ENCODE measurements at regions not wholly inside any gene's neighbourhood (a gene's known extent, or its start where the extent isn't known, plus 50 kb on each side); places are given as distances from the start of the nearest gene placed in this dataset.
"Not testable (repeated sequence)": the region's sequence is repeated elsewhere in the genome, so short reads cannot be mapped to it uniquely, and the experiment has no call there.

GRCh38 chr4:170884969-170885570 lies 795.3 kb upstream of the AADAT start:
- H3K4me3 ChIP-seq (ENCODE audit: control insufficient read depth, low read depth, low read length), result no peak overlapping the region
- no peak for TF ChIP-seq CTCF (conservative IDR thresholded peaks at IDR 0.05; ENCODE audit: control insufficient read depth, insufficient read depth, low read depth, low read length)
- DNase-seq (ENCODE audit: low read depth), result peak; percentile 0

- not testable (repeated sequence) for DNase-seq (ENCODE audit: low read depth); H3K4me3 ChIP-seq (ENCODE audit: control insufficient read depth, low read depth, low read length)
Measured at GRCh38 chr4:170881646-170882045, 791.9 kb upstream of the AADAT start.

- TF ChIP-seq CTCF (conservative IDR thresholded peaks at IDR 0.05; ENCODE audit: control insufficient read depth, insufficient read depth, low read depth, low read length), result no peak
- no peak for DNase-seq (ENCODE audit: low read depth)
- no peak overlapping the region for H3K4me3 ChIP-seq (ENCODE audit: control insufficient read depth, low read depth, low read length)
Measured at GRCh38 chr4:170875868-170876267, 786.1 kb upstream of the AADAT start.

GRCh38 chr4:170872794-170873193 lies 783.0 kb upstream of the AADAT start:
- no peak overlapping the region for H3K4me3 ChIP-seq (ENCODE audit: control insufficient read depth, low read depth, low read length)
- TF ChIP-seq CTCF (conservative IDR thresholded peaks at IDR 0.05; ENCODE audit: control insufficient read depth, insufficient read depth, low read depth, low read length), result no peak
- DNase-seq (ENCODE audit: low read depth), result no peak

DNA sequence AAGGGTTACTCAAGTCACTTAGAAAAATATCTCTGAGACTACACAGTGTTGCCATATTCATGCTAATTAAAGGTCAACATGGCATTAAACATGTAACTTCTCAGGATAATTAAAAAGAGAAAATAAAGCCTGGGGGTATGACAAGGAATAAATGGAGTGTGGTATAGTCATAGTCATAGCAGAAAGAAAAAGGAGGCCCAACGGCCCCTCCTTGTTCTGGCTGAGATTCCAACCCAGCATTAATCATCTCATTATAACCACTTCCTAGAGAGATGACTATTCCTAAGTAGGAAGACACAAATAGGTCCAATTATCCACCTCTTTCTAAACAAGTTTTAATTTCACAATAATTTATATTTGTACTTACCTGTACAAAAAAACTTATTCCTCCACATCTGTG lies 778.4 kb upstream of the AADAT start:
- peak; percentile 41 for DNase-seq (ENCODE audit: low read depth)
- H3K4me3 ChIP-seq (ENCODE audit: control insufficient read depth, low read depth, low read length), result no peak overlapping the region
- no peak for TF ChIP-seq CTCF (conservative IDR thresholded peaks at IDR 0.05; ENCODE audit: control insufficient read depth, insufficient read depth, low read depth, low read length)

GRCh38 chr4:170854097-170854496 lies 764.3 kb upstream of the AADAT start:
- H3K4me3 ChIP-seq (ENCODE audit: control insufficient read depth, low read depth, low read length), result no peak overlapping the region
- TF ChIP-seq CTCF (conservative IDR thresholded peaks at IDR 0.05; ENCODE audit: control insufficient read depth, insufficient read depth, low read depth, low read length), result no peak
- DNase-seq (ENCODE audit: low read depth), result no peak

- no peak overlapping the region for H3K4me3 ChIP-seq (ENCODE audit: control insufficient read depth, low read depth, low read length)
- TF ChIP-seq CTCF (conservative IDR thresholded peaks at IDR 0.05; ENCODE audit: control insufficient read depth, insufficient read depth, low read depth, low read length), result peak; percentile 82
- DNase-seq (ENCODE audit: low read depth), result peak; percentile 48
Measured at GRCh38 chr4:170853422-170854021, 763.8 kb upstream of the AADAT start.
